GM12878 (cell line): ENCODE measurements at regions not wholly inside any gene's neighbourhood (a gene's known extent, or its start where the extent isn't known, plus 50 kb on each side); places are given as distances from the start of the nearest gene placed in this dataset.

Source experiments
- ATAC-seq: fragments of 200-7000 bp; cut with Tn5 transposase; 3 replicates; pipeline ENCODE4 v1.9.1; 2020; ENCODE audit warnings: mild to moderate bottlenecking, moderate library complexity
- BruUV-seq: library from RNA; stranded (reverse); fragments of 400-500 nt; replicated peaks from 2 replicates; lab custom pipeline; 2021; lab: Mats Ljungman, UMichigan
- CTCF ChIA-PET: fragments of 300-600 bp; sonication (Branson Sonifier 250); formaldehyde crosslinking; extraction: SDS; loops from one replicate; lab custom pipeline; 2021; ENCODE audit warnings: inconsistent platforms; lab: Yijun Ruan, JAX
- POLR2A ChIA-PET: fragments of 350-600 bp; formaldehyde crosslinking; extraction: SDS; loops from one replicate; lab custom pipeline; 2021; ENCODE audit warnings: inconsistent platforms; lab: Charles Lee
- RAD21 ChIA-PET: fragments of 300-600 bp; sonication (Branson Sonifier 250); formaldehyde crosslinking; loops from one replicate; lab custom pipeline; 2023; ENCODE audit warnings: antibody characterized with exemption; ENCODE audit not compliant: unreplicated experiment; lab: Charles Lee
- SMC1A ChIA-PET: fragments of 300-600 bp; sonication (Branson Sonifier 250); formaldehyde crosslinking; loops from one replicate; lab custom pipeline; 2023; ENCODE audit not compliant: unreplicated experiment, uncharacterized antibody; lab: Charles Lee
- DNase-seq: peaks from one replicate; pipeline ENCODE4 v3.0.0-alpha.2; 2011; ENCODE audit warnings: low read depth, low spot score
- FAIRE-seq: peaks from 3 replicates; lab custom pipeline; 2011; peaks lifted over from hg19 to GRCh38; lab: Jason Lieb, UNC
- H2AFZ ChIP-seq: 2 replicates; pipeline ENCODE4 v1.6.0; 2011; ENCODE audit warnings: low read depth, low read length, control low read depth; ENCODE audit not compliant: control insufficient read depth
- H3K27ac ChIP-seq: 2 replicates; pipeline ENCODE4 v1.5.1; 2011; ENCODE audit warnings: control low read depth; ENCODE audit not compliant: control insufficient read depth, insufficient read depth
- H3K27me3 ChIP-seq, 2 experiments: replicated peaks in 1 of 2; 2 replicates each; pipeline versions ENCODE4 v1.6.0 to v1.6.1; 2011; ENCODE audit warnings: low read length in 1 of 2; ENCODE audit not compliant: control insufficient read depth in 2 of 2, insufficient read depth in 2 of 2
- H3K36me3 ChIP-seq, 2 experiments: 2 replicates each; pipeline ENCODE4 v1.5.1; 2011; ENCODE audit warnings: low read length in 1 of 2; ENCODE audit not compliant: control insufficient read depth in 2 of 2, insufficient read depth in 2 of 2
- H3K4me1 ChIP-seq: 2 replicates; pipeline ENCODE4 v1.6.1; 2011; ENCODE audit warnings: mild to moderate bottlenecking, low read length, moderate library complexity, mixed read lengths; ENCODE audit not compliant: control insufficient read depth, insufficient read depth
- H3K4me2 ChIP-seq: 2 replicates; pipeline ENCODE4 v1.6.0; 2011; ENCODE audit warnings: control low read depth; ENCODE audit not compliant: control insufficient read depth, insufficient read depth
- H3K4me3 ChIP-seq: fragments of 200-600 bp; sonication (generic); 2 replicates; pipeline ENCODE4 v1.5.1; 2016
- H3K79me2 ChIP-seq: 2 replicates; pipeline ENCODE4 v1.6.0; 2011; ENCODE audit warnings: low read length; ENCODE audit not compliant: control insufficient read depth, insufficient read depth
- H3K9ac ChIP-seq: 2 replicates; pipeline ENCODE4 v1.8.0; 2011; ENCODE audit warnings: low read length, control low read depth, mixed read lengths; ENCODE audit not compliant: control insufficient read depth, insufficient read depth
- H3K9me3 ChIP-seq: replicated peaks from 3 replicates; pipeline ENCODE4 v1.5.1; 2011; ENCODE audit warnings: mild to moderate bottlenecking, low read length; ENCODE audit not compliant: control insufficient read depth, insufficient read depth
- H4K20me1 ChIP-seq: 2 replicates; pipeline ENCODE4 v1.6.0; 2011; ENCODE audit not compliant: control insufficient read depth, insufficient read depth
- BCL11A ChIP-seq: IDR thresholded peaks from 2 replicates; pipeline ENCODE4 v1.6.1; 2011; ENCODE audit warnings: low read depth, low read length
- CEBPZ ChIP-seq: fragments of 150-350 bp; IDR thresholded peaks from 2 replicates; pipeline ENCODE4 v1.6.1; 2016; ENCODE audit warnings: low read depth, low read length
- CREB1 ChIP-seq: IDR thresholded peaks from 2 replicates; pipeline ENCODE4 v1.6.1; 2012; ENCODE audit warnings: low read depth, mild to moderate bottlenecking, inconsistent platforms
- EED ChIP-seq: sonication (generic); IDR thresholded peaks from 2 replicates; pipeline ENCODE4 v1.6.1; 2016; ENCODE audit warnings: antibody characterized with exemption, low read depth
- GATAD2B ChIP-seq: fragments of 450-650 bp; conservative IDR thresholded peaks from 2 replicates; pipeline ENCODE4 v1.6.1; 2017; ENCODE audit warnings: low read depth, mild to moderate bottlenecking, moderate library complexity
- MYB ChIP-seq: fragments of 150-350 bp; IDR thresholded peaks from 2 replicates; pipeline ENCODE4 v1.6.1; 2014; ENCODE audit warnings: mild to moderate bottlenecking, low read depth, low read length, borderline replicate concordance
- POLR2A ChIP-seq: IDR thresholded peaks from 2 replicates; pipeline ENCODE4 v1.6.1; 2011; ENCODE audit warnings: low read depth, mild to moderate bottlenecking, low read length
- SKIL ChIP-seq: fragments of 450-650 bp; IDR thresholded peaks from 2 replicates; pipeline ENCODE4 v1.6.1; 2017; ENCODE audit warnings: mild to moderate bottlenecking, low read depth, inconsistent platforms; ENCODE audit not compliant: poor library complexity, severe bottlenecking
- SMC3 ChIP-seq: IDR thresholded peaks from 2 replicates; pipeline ENCODE4 v1.6.1; 2011; ENCODE audit warnings: low read length, improper control_type of control experiment, borderline replicate concordance
- ZBTB4 ChIP-seq: fragments of 450-650 bp; formaldehyde crosslinking; IDR thresholded peaks from 2 replicates; pipeline ENCODE4 v1.4.0; 2022; ENCODE audit warnings: mild to moderate bottlenecking, moderate library complexity
- ZNF274 ChIP-seq: IDR thresholded peaks from one replicate; pipeline ENCODE4 v1.8.0; 2011; ENCODE audit not compliant: insufficient read length, insufficient read depth
- ZNF687 ChIP-seq: fragments of 450-650 bp; IDR thresholded peaks from 2 replicates; pipeline ENCODE4 v1.6.1; 2017; ENCODE audit warnings: mild to moderate bottlenecking, moderate library complexity
- ZSCAN29 ChIP-seq: fragments of 450-650 bp; IDR thresholded peaks from 2 replicates; pipeline ENCODE4 v1.6.1; 2017; ENCODE audit warnings: mild to moderate bottlenecking, moderate library complexity
- WGBS: methylation state at CpG from one replicate; pipeline ENCODE4 v1.1.6; 2016; ENCODE audit warnings: low lambda C conversion rate; ENCODE audit not compliant: insufficient replicate concordance, insufficient coverage; ENCODE audit errors: missing lambda C conversion rate; 5-methylcytosine and 5-hydroxymethylcytosine counted together
- in situ Hi-C: fragments of 300-500 bp; cut with MboI; formaldehyde crosslinking; loops from 9 replicates; pipeline ENCODE4 v1.14.3; 2018; ENCODE audit warnings: mixed read lengths
- intact Hi-C: fragments of 100-400 bp; cut with micrococcal nuclease; formaldehyde crosslinking; loops from one replicate; pipeline ENCODE4 v1.14.2; 2022; ENCODE audit not compliant: unreplicated experiment

GRCh38 chr9:113692256-113692655, 183.9 kb upstream of the ZNF618 start:
- no TSS peak for BruUV-seq
- Histone ChIP-seq H3K4me1 (no peaks in the 10 kb centered on the region; the same call in 1 of the 2 replicates), H3K9me3 (no peaks in the 10 kb centered on the region), H4K20me1 (no peaks in the 10 kb centered on the region), H3K4me2 (no peak overlapping the region), H3K9ac (no peak overlapping the region), H3K79me2 (no peaks in the 10 kb centered on the region), H3K27ac (no peak overlapping the region), H3K4me3 (no peak overlapping the region), H3K36me3 (no peaks in the 10 kb centered on the region), H3K27me3 (peaks cover 0 to 3% of the 10 kb centered on the region in 2 experiments; a peak in 2 of 4 replicates), H2AFZ (no peak overlapping the region)
- ChIA-PET SMC1A (no interaction called here), POLR2A (no interaction called here), CTCF (interaction anchor here (1.6 kb wide), 1 partner anchor 10 kb away, joined by 3 read pairs; no protein-coding TSS in a partner anchor), RAD21 (no interaction called here)
- intact Hi-C loops (no loop called here), in situ Hi-C loops (no loop called here)
- no peak for FAIRE-seq
- no peak for ATAC-seq
- DNase-seq = no peak
- 48% methylated on average over 2 of the region's 2 CpGs for WGBS
- TF ChIP-seq SMC3 (no peak), ZNF274 (no peak), POLR2A (no peak), MYB (no peak), ZNF687 (no peak), EED (no peak), CEBPZ (no peak), SKIL (no peak), CREB1 (no peak), GATAD2B (no peak), ZSCAN29 (no peak), ZBTB4 (CRISPR knock-in tag) (no peak), BCL11A (no peak)
